Mesendoderm (in vitro differentiated cells): ENCODE measurements at regions not wholly inside any gene's neighbourhood (a gene's known extent, or its start where the extent isn't known, plus 50 kb on each side); places are given as distances from the start of the nearest gene placed in this dataset.
"Not testable (repeated sequence)": the region's sequence is repeated elsewhere in the genome, so short reads cannot be mapped to it uniquely, and the experiment has no call there.

Experiments
- DNase-seq: peaks from one replicate; pipeline ENCODE4 v3.0.0; 2013
- H2AK5ac ChIP-seq: 2 replicates; pipeline ENCODE4 v1.6.1; 2013; ENCODE audit warnings: low read length, inconsistent platforms
- H2BK120ac ChIP-seq: 2 replicates; pipeline ENCODE4 v1.6.1; 2013; ENCODE audit warnings: low read depth, mild to moderate bottlenecking, low read length, moderate library complexity, mixed read lengths
- H2BK15ac ChIP-seq: replicated peaks from 2 replicates; pipeline ENCODE4 v1.6.1; 2013; ENCODE audit warnings: low read depth, mild to moderate bottlenecking, moderate library complexity
- H2BK5ac ChIP-seq: 2 replicates; pipeline ENCODE4 v1.6.1; 2013; ENCODE audit warnings: low read length, inconsistent platforms
- H3K18ac ChIP-seq: 2 replicates; pipeline ENCODE4 v1.6.1; 2013; ENCODE audit warnings: mild to moderate bottlenecking, low read length, mixed read lengths
- H3K23ac ChIP-seq: one replicate; pipeline ENCODE4 v1.6.1; 2013; ENCODE audit warnings: low read length
- H3K27ac ChIP-seq: 2 replicates; pipeline ENCODE4 v1.5.1; 2013; ENCODE audit warnings: low read depth, mild to moderate bottlenecking, inconsistent platforms, low read length, moderate library complexity
- H3K27me3 ChIP-seq: 2 replicates; pipeline ENCODE4 v1.6.1; 2013; ENCODE audit warnings: low read length, control low read depth, mild to moderate bottlenecking, inconsistent platforms; ENCODE audit not compliant: insufficient read depth, poor library complexity
- H3K36me3 ChIP-seq: 2 replicates; pipeline ENCODE4 v1.6.1; 2013; ENCODE audit warnings: low read length, inconsistent platforms; ENCODE audit not compliant: control insufficient read depth, insufficient read depth
- H3K4ac ChIP-seq: one replicate; pipeline ENCODE4 v1.6.1; 2013; ENCODE audit warnings: low read depth, mild to moderate bottlenecking, low read length, moderate library complexity
- H3K4me1 ChIP-seq: 2 replicates; pipeline ENCODE4 v1.6.1; 2013; ENCODE audit warnings: low read depth, low read length, inconsistent platforms; ENCODE audit not compliant: control insufficient read depth
- H3K4me2 ChIP-seq: 2 replicates; pipeline ENCODE4 v1.6.1; 2013; ENCODE audit warnings: low read length
- H3K4me3 ChIP-seq: 2 replicates; pipeline ENCODE4 v1.5.1; 2013; ENCODE audit warnings: mild to moderate bottlenecking, low read length
- H3K56ac ChIP-seq: one replicate; pipeline ENCODE4 v1.6.1; 2013; ENCODE audit warnings: low read length
- H3K79me1 ChIP-seq: 2 replicates; pipeline ENCODE4 v1.6.1; 2013; ENCODE audit warnings: low read length, inconsistent platforms
- H3K79me2 ChIP-seq: 2 replicates; pipeline ENCODE4 v1.6.1; 2013; ENCODE audit warnings: mild to moderate bottlenecking, low read length; ENCODE audit not compliant: control insufficient read depth, insufficient read depth
- H3K9ac ChIP-seq: 2 replicates; pipeline ENCODE4 v1.6.1; 2013; ENCODE audit warnings: low read length, inconsistent platforms
- H4K5ac ChIP-seq: one replicate; pipeline ENCODE4 v1.6.1; 2013; ENCODE audit warnings: low read length
- H4K8ac ChIP-seq: one replicate; pipeline ENCODE4 v1.6.1; 2013; ENCODE audit warnings: low read depth, mild to moderate bottlenecking, control low read depth, low read length, moderate library complexity
- WGBS: extraction: QIAGEN DNeasy Blood & Tissue Kit; methylation state at CpG from one replicate; pipeline ENCODE4 v1.1.7; 2013; ENCODE audit warnings: low lambda C conversion rate, missing lambda C conversion rate; ENCODE audit not compliant: insufficient coverage; ENCODE audit errors: extremely low coverage; 5-methylcytosine and 5-hydroxymethylcytosine counted together

DNA sequence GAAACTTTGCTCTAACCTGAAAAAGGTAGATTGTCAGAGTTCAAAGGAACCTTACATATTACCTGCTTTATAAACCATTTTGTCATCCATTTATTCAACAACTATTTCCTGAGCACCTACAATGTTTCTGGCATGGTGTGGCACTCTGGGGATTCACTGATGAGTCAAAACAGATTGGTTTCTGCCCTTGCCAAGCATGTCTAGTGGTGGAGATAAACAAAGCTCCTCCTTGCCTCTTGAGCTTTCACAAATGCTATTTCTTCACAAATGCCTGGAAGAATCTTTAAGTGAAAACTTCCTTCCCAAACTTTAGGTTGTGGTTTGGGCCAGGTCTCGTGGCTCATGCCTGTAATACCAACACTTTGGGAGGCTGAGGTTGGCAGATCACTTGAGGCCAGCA is 85.1 kb upstream of the RELN start:
- Histone ChIP-seq H3K4me2 (no peak overlapping the region), H3K27ac (no peak overlapping the region), H3K79me1 (no peaks in the 10 kb centered on the region), H4K5ac (no peak overlapping the region), H3K4me1 (no peaks in the 10 kb centered on the region), H3K4ac (no peak overlapping the region), H3K18ac (no peak overlapping the region), H2BK15ac (no peak overlapping the region), H2BK120ac (no peak overlapping the region), H3K4me3 (no peak overlapping the region), H3K36me3 (no peaks in the 10 kb centered on the region), H3K56ac (no peak overlapping the region), H2AK5ac (no peak overlapping the region), H3K23ac (no peak overlapping the region), H3K79me2 (no peaks in the 10 kb centered on the region), H2BK5ac (no peak overlapping the region), H3K27me3 (no peaks in the 10 kb centered on the region), H4K8ac (no peak overlapping the region), H3K9ac (no peak overlapping the region)
- WGBS, result no CpG with 5 or more reads among the region's 1 CpG
- no peak for DNase-seq

DNA sequence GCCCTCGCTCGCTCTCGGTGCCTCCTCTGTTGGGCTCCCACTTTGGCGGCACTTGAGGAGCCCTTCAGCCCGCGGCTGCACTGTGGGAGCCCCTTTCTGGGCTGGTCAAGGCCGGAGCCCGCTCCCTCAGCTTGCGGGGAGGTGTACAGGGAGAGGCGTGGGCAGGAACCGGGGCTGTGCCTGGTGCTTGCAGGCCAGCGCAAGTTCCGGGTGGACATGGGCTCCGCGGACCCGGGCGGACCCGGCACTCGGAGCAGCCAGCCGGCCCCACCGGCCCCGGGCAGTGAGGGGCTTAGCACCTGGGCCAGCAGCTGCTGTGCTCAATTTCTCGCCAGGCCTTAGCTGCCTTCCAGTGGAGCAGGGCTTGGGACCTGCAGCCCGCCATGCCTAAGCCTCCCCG is 82.2 kb upstream of the RELN start:
- not testable (repeated sequence) for H4K8ac ChIP-seq, H3K4ac ChIP-seq, H2AK5ac ChIP-seq, H3K23ac ChIP-seq, H3K9ac ChIP-seq, H3K18ac ChIP-seq, H3K36me3 ChIP-seq, H3K27me3 ChIP-seq, H3K4me1 ChIP-seq, H3K4me2 ChIP-seq, H3K79me1 ChIP-seq, H2BK5ac ChIP-seq, DNase-seq, H3K4me3 ChIP-seq, H3K79me2 ChIP-seq, H3K56ac ChIP-seq, H3K27ac ChIP-seq, H4K5ac ChIP-seq, H2BK15ac ChIP-seq, H2BK120ac ChIP-seq
- no CpG with 5 or more reads among the region's 25 CpGs for WGBS

DNA sequence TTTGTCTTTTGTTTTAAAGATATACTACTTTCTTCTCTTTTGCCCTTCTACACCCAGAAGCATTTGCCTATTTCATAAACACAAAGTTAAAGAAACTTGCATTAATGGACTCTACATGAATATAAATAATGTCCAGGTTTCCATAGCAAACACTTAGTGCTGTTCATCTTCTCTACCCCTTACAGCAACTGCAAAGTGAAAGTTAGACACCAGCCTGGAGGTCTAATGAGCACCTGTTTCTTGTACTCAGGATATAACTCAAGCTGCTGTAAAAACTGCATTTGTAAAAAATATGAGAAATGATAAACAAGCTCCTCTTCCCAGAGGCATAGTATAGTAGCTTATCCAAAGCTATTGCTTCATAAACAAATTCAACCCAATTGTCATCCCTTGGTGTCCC is 76.0 kb upstream of the RELN start:
- H3K56ac ChIP-seq, result no peak overlapping the region
- no peaks in the 10 kb centered on the region for H3K36me3 ChIP-seq
- H3K4ac ChIP-seq, result no peak overlapping the region
- no peaks in the 10 kb centered on the region for H3K4me1 ChIP-seq
- no peak overlapping the region for H2AK5ac ChIP-seq
- no peak overlapping the region for H2BK120ac ChIP-seq
- no peak overlapping the region for H3K4me3 ChIP-seq
- H3K23ac ChIP-seq, result no peak overlapping the region
- no peaks in the 10 kb centered on the region for H3K79me2 ChIP-seq
- no peaks in the 10 kb centered on the region for H3K79me1 ChIP-seq
- no peak overlapping the region for H3K27ac ChIP-seq
- no peak overlapping the region for H4K5ac ChIP-seq
- no peak overlapping the region for H3K18ac ChIP-seq
- no peak for DNase-seq
- no peak overlapping the region for H4K8ac ChIP-seq
- H3K4me2 ChIP-seq, result no peak overlapping the region
- no peaks in the 10 kb centered on the region for H3K27me3 ChIP-seq
- H2BK15ac ChIP-seq, result no peak overlapping the region
- no peak overlapping the region for H3K9ac ChIP-seq
- H2BK5ac ChIP-seq, result no peak overlapping the region

DNA sequence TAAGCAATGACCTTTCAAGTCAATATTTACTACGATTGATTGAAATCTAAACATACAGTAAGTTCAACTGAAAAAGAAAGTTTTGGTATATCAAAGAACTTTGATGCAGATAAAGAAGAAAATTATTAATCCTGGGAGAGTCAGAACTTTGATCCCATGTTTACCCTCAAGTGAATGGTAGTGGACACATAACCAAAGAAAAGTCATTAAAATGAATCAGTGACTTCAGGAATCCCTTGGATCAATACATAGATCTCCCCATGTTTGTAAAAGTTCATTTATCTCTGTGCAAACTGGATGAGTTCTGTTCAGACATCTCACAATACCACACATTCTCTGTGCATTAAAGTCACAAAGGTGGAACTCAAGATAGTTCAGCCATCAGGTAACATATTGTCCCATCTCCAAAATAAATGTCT is 75.5 kb upstream of the RELN start:
- WGBS, result no CpG with 5 or more reads among the region's 1 CpG
- no peaks in the 10 kb centered on the region for H3K36me3 ChIP-seq
- no peak overlapping the region for H2BK5ac ChIP-seq
- no peak overlapping the region for H3K4me3 ChIP-seq
- no peak overlapping the region for H4K5ac ChIP-seq
- no peaks in the 10 kb centered on the region for H3K79me1 ChIP-seq
- H3K18ac ChIP-seq, result no peak overlapping the region
- no peaks in the 10 kb centered on the region for H3K4me1 ChIP-seq
- H3K79me2 ChIP-seq, result no peaks in the 10 kb centered on the region
- no peak overlapping the region for H3K56ac ChIP-seq
- no peak overlapping the region for H2BK15ac ChIP-seq
- H3K4me2 ChIP-seq, result no peak overlapping the region
- no peak overlapping the region for H4K8ac ChIP-seq
- no peak overlapping the region for H2AK5ac ChIP-seq
- no peak overlapping the region for H3K4ac ChIP-seq
- no peak overlapping the region for H3K9ac ChIP-seq
- H2BK120ac ChIP-seq, result no peak overlapping the region
- no peaks in the 10 kb centered on the region for H3K27me3 ChIP-seq
- DNase-seq, result no peak
- H3K23ac ChIP-seq, result no peak overlapping the region
- H3K27ac ChIP-seq, result no peak overlapping the region

DNA sequence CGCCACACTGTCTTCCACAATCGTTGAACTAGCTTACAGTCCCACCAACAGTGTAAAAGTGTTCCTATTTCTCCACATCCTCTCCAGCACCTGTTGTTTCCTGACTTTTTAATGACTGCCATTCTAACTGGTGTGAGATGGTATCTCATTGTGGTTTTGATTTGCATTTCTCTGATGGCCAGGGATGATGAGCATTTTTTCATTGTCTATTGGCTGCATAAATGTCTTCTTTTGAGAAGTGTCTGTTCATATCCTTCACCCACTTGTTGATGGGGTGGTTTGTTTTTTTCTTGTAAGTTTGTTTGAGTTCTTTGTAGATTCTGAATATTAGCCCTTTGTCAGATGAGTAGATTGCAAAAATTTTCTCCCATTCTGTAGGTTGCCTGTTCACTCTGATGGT is 74.3 kb upstream of the RELN start:
- H2BK120ac ChIP-seq, H3K23ac ChIP-seq, H4K5ac ChIP-seq, H3K18ac ChIP-seq, H2BK15ac ChIP-seq, H3K36me3 ChIP-seq, H3K56ac ChIP-seq, H3K4me2 ChIP-seq, H2BK5ac ChIP-seq, H3K27me3 ChIP-seq, H2AK5ac ChIP-seq, H3K27ac ChIP-seq, H3K9ac ChIP-seq, H4K8ac ChIP-seq, H3K4me3 ChIP-seq, H3K4me1 ChIP-seq, H3K79me2 ChIP-seq, H3K4ac ChIP-seq, DNase-seq, H3K79me1 ChIP-seq: not testable (repeated sequence)
- WGBS, result no CpG with 5 or more reads among the region's 2 CpGs

DNA sequence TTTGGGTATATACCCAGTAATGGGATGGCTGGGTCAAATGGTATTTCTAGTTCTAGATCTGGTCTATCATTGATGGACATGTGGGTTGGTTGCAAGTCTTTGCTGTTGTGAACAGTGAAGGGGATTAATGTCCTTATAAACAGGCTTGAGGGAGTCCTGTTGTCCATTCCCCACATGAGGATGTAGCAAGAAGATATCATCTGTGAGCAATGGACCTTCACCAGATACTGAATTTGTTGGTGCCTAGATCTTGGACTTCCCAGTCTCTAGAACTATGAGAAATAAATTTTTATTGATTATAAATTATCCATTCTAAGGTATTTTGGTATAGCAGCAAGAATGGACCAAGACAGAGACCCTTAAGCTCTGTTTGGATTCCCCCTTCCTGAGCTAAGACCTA is 72.2 kb upstream of the RELN start:
- H2BK120ac ChIP-seq, result no peak overlapping the region
- no peak overlapping the region for H2AK5ac ChIP-seq
- no peak overlapping the region for H3K4me3 ChIP-seq
- DNase-seq, result no peak
- no peaks in the 10 kb centered on the region for H3K27me3 ChIP-seq
- H4K5ac ChIP-seq, result no peak overlapping the region
- no peak overlapping the region for H4K8ac ChIP-seq
- H3K23ac ChIP-seq, result no peak overlapping the region
- H3K27ac ChIP-seq, result no peak overlapping the region
- H2BK15ac ChIP-seq, result no peak overlapping the region
- H2BK5ac ChIP-seq, result no peak overlapping the region
- no peaks in the 10 kb centered on the region for H3K4me1 ChIP-seq
- no peak overlapping the region for H3K4me2 ChIP-seq
- no peaks in the 10 kb centered on the region for H3K79me2 ChIP-seq
- H3K9ac ChIP-seq, result no peak overlapping the region
- no peak overlapping the region for H3K4ac ChIP-seq
- no peaks in the 10 kb centered on the region for H3K36me3 ChIP-seq
- no peak overlapping the region for H3K56ac ChIP-seq
- H3K18ac ChIP-seq, result no peak overlapping the region
- H3K79me1 ChIP-seq, result no peaks in the 10 kb centered on the region
